GM12878 (cell line): ENCODE measurements at regions not wholly inside any gene's neighbourhood (a gene's known extent, or its start where the extent isn't known, plus 50 kb on each side); places are given as distances from the start of the nearest gene placed in this dataset.

ENCODE experiments used
- ATAC-seq: fragments of 200-7000 bp; cut with Tn5 transposase; 3 replicates; pipeline ENCODE4 v1.9.1; 2020; ENCODE audit warnings: mild to moderate bottlenecking, moderate library complexity
- BruUV-seq: library from RNA; stranded (reverse); fragments of 400-500 nt; replicated peaks from 2 replicates; lab custom pipeline; 2021; lab: Mats Ljungman, UMichigan
- CTCF ChIA-PET: fragments of 300-600 bp; sonication (Branson Sonifier 250); formaldehyde crosslinking; extraction: SDS; loops from one replicate; lab custom pipeline; 2021; ENCODE audit warnings: inconsistent platforms; lab: Yijun Ruan, JAX
- POLR2A ChIA-PET: fragments of 350-600 bp; formaldehyde crosslinking; extraction: SDS; loops from one replicate; lab custom pipeline; 2021; ENCODE audit warnings: inconsistent platforms; lab: Charles Lee
- RAD21 ChIA-PET: fragments of 300-600 bp; sonication (Branson Sonifier 250); formaldehyde crosslinking; loops from one replicate; lab custom pipeline; 2023; ENCODE audit warnings: antibody characterized with exemption; ENCODE audit not compliant: unreplicated experiment; lab: Charles Lee
- SMC1A ChIA-PET: fragments of 300-600 bp; sonication (Branson Sonifier 250); formaldehyde crosslinking; loops from one replicate; lab custom pipeline; 2023; ENCODE audit not compliant: unreplicated experiment, uncharacterized antibody; lab: Charles Lee
- DNase-seq: peaks from one replicate; pipeline ENCODE4 v3.0.0-alpha.2; 2011; ENCODE audit warnings: low read depth, low spot score
- FAIRE-seq: peaks from 3 replicates; lab custom pipeline; 2011; peaks lifted over from hg19 to GRCh38; lab: Jason Lieb, UNC
- H2AFZ ChIP-seq: 2 replicates; pipeline ENCODE4 v1.6.0; 2011; ENCODE audit warnings: low read depth, low read length, control low read depth; ENCODE audit not compliant: control insufficient read depth
- H3K27ac ChIP-seq: 2 replicates; pipeline ENCODE4 v1.5.1; 2011; ENCODE audit warnings: control low read depth; ENCODE audit not compliant: control insufficient read depth, insufficient read depth
- H3K27me3 ChIP-seq, 2 experiments: replicated peaks in 1 of 2; 2 replicates each; pipeline versions ENCODE4 v1.6.0 to v1.6.1; 2011; ENCODE audit warnings: low read length in 1 of 2; ENCODE audit not compliant: control insufficient read depth in 2 of 2, insufficient read depth in 2 of 2
- H3K36me3 ChIP-seq, 2 experiments: 2 replicates each; pipeline ENCODE4 v1.5.1; 2011; ENCODE audit warnings: low read length in 1 of 2; ENCODE audit not compliant: control insufficient read depth in 2 of 2, insufficient read depth in 2 of 2
- H3K4me1 ChIP-seq: 2 replicates; pipeline ENCODE4 v1.6.1; 2011; ENCODE audit warnings: mild to moderate bottlenecking, low read length, moderate library complexity, mixed read lengths; ENCODE audit not compliant: control insufficient read depth, insufficient read depth
- H3K4me2 ChIP-seq: 2 replicates; pipeline ENCODE4 v1.6.0; 2011; ENCODE audit warnings: control low read depth; ENCODE audit not compliant: control insufficient read depth, insufficient read depth
- H3K4me3 ChIP-seq: fragments of 200-600 bp; sonication (generic); 2 replicates; pipeline ENCODE4 v1.5.1; 2016
- H3K79me2 ChIP-seq: 2 replicates; pipeline ENCODE4 v1.6.0; 2011; ENCODE audit warnings: low read length; ENCODE audit not compliant: control insufficient read depth, insufficient read depth
- H3K9ac ChIP-seq: 2 replicates; pipeline ENCODE4 v1.8.0; 2011; ENCODE audit warnings: low read length, control low read depth, mixed read lengths; ENCODE audit not compliant: control insufficient read depth, insufficient read depth
- H3K9me3 ChIP-seq: replicated peaks from 3 replicates; pipeline ENCODE4 v1.5.1; 2011; ENCODE audit warnings: mild to moderate bottlenecking, low read length; ENCODE audit not compliant: control insufficient read depth, insufficient read depth
- H4K20me1 ChIP-seq: 2 replicates; pipeline ENCODE4 v1.6.0; 2011; ENCODE audit not compliant: control insufficient read depth, insufficient read depth
- EZH2 ChIP-seq: IDR thresholded peaks from 2 replicates; pipeline ENCODE4 v1.6.1; 2012; ENCODE audit warnings: low read depth, mild to moderate bottlenecking, control low read depth, inconsistent platforms, low read length, borderline replicate concordance; ENCODE audit not compliant: control insufficient read depth
- IRF4 ChIP-seq: IDR thresholded peaks from 2 replicates; pipeline ENCODE4 v1.6.1; 2011; ENCODE audit warnings: low read depth, low read length
- NFXL1 ChIP-seq: fragments of 450-650 bp; IDR thresholded peaks from 2 replicates; pipeline ENCODE4 v1.6.1; 2017; ENCODE audit warnings: antibody characterized with exemption, mild to moderate bottlenecking, borderline replicate concordance
- NR2F1 ChIP-seq: fragments of 450-650 bp; conservative IDR thresholded peaks from 2 replicates; pipeline ENCODE4 v1.6.1; 2017; ENCODE audit warnings: mild to moderate bottlenecking
- POLR2A ChIP-seq: IDR thresholded peaks from 2 replicates; pipeline ENCODE4 v1.6.1; 2011; ENCODE audit warnings: low read depth, mild to moderate bottlenecking, low read length
- SMARCA5 ChIP-seq: fragments of 450-650 bp; IDR thresholded peaks from 2 replicates; pipeline ENCODE4 v1.6.1; 2017; ENCODE audit warnings: mild to moderate bottlenecking
- SREBF2 ChIP-seq: IDR thresholded peaks from 2 replicates; pipeline ENCODE4 v1.6.1; 2012; ENCODE audit warnings: mild to moderate bottlenecking, low read length
- ZNF622 ChIP-seq: fragments of 450-650 bp; IDR thresholded peaks from 2 replicates; pipeline ENCODE4 v1.6.1; 2017; ENCODE audit warnings: mild to moderate bottlenecking, inconsistent platforms
- ZZZ3 ChIP-seq: IDR thresholded peaks from 2 replicates; pipeline ENCODE4 v1.6.1; 2011; ENCODE audit warnings: low read depth; ENCODE audit not compliant: control insufficient read depth, insufficient read length
- WGBS: methylation state at CpG from one replicate; pipeline ENCODE4 v1.1.6; 2016; ENCODE audit warnings: low lambda C conversion rate; ENCODE audit not compliant: insufficient replicate concordance, insufficient coverage; ENCODE audit errors: missing lambda C conversion rate; 5-methylcytosine and 5-hydroxymethylcytosine counted together
- in situ Hi-C: fragments of 300-500 bp; cut with MboI; formaldehyde crosslinking; loops from 9 replicates; pipeline ENCODE4 v1.14.3; 2018; ENCODE audit warnings: mixed read lengths
- intact Hi-C: fragments of 100-400 bp; cut with micrococcal nuclease; formaldehyde crosslinking; loops from one replicate; pipeline ENCODE4 v1.14.2; 2022; ENCODE audit not compliant: unreplicated experiment
- TF ChIP-seq, protein P1 (sequence below): IDR thresholded peaks from 2 replicates; pipeline ENCODE4 v1.6.1; 2012; ENCODE audit warnings: mild to moderate bottlenecking, low read depth, low read length
- TF ChIP-seq, protein P2 (sequence below): IDR thresholded peaks from 2 replicates; pipeline ENCODE4 v1.6.1; 2011; ENCODE audit warnings: borderline replicate concordance, low read depth, mild to moderate bottlenecking, moderate library complexity, mixed read lengths, low read length; ENCODE audit not compliant: insufficient read depth; ENCODE audit errors: extremely low read length
- TF ChIP-seq, protein P3 (sequence below): fragments of 450-650 bp; IDR thresholded peaks from 2 replicates; pipeline ENCODE4 v1.6.1; 2017; ENCODE audit warnings: mild to moderate bottlenecking, moderate library complexity
- TF ChIP-seq, protein P4 (sequence below): fragments of 450-650 bp; formaldehyde crosslinking; IDR thresholded peaks from 2 replicates; pipeline ENCODE4 v1.5.0; 2022; ENCODE audit warnings: mild to moderate bottlenecking, missing genetic modification characterization

DNA sequence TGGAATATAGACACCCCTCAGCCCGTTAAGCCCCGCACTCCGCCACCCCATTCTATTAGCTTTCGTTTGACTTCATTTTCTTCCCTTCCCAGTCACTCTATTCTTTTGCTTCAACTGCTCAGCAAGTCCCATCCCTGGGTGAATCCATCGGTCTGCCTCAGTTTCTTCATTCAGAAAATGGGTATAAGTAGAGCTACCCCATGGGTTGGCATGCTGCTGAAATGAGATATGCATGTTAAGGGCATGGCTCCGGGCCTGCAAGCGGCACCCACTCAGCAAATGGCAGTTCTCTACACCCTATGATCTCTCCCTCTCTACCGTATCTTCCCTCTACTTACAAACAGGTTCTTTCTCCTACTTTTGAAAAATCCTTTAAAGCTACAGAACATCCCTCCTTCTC lies 87.8 kb upstream of the IRF2BP2 start:
- Histone ChIP-seq H3K79me2 (no peaks in the 10 kb centered on the region), H3K4me3 (no peak overlapping the region), H4K20me1 (no peaks in the 10 kb centered on the region), H3K4me1 (peaks cover 32% of the 10 kb centered on the region), H3K4me2 (no peak overlapping the region), H3K9ac (no peak overlapping the region), H3K27ac (no peak overlapping the region), H3K27me3 (no peaks in the 10 kb centered on the region), H2AFZ (no peak overlapping the region), H3K9me3 (peaks cover 17% of the 10 kb centered on the region; the same call in 2 of the 3 replicates), H3K36me3 (no peaks in the 10 kb centered on the region)
- no peak for FAIRE-seq
- ChIA-PET SMC1A (interaction anchor here (0.7 to 12.3 kb wide), 12 partner anchors 8 to 265 kb away, joined by 3 to 255 read pairs (median 6); no protein-coding TSS in a partner anchor), RAD21 (interaction anchor here (0.5 to 6.4 kb wide), 6 partner anchors 26 to 265 kb away, joined by 3 to 74 read pairs (median 4); partner anchors contain the start of gene IRF2BP2), CTCF (interaction anchor here (0.8 to 1.3 kb wide), 3 partner anchors 26 to 144 kb away, joined by 3 to 4 read pairs (median 3); no protein-coding TSS in a partner anchor), POLR2A (interaction anchor here (1.1 to 2.4 kb wide), 4 partner anchors 10 to 87 kb away, joined by 3 to 8 read pairs (median 5); no protein-coding TSS in a partner anchor)
- intact Hi-C loops (loop anchor here (2.0 kb wide), 2 partner anchors 33 to 145 kb away; no protein-coding TSS in a partner anchor), in situ Hi-C loops (no loop called here)
- BruUV-seq, result no TSS peak
- ATAC-seq, result no peak
- DNase-seq, result no peak
- 100% methylated on average over 8 of the region's 8 CpGs for WGBS
- TF ChIP-seq IRF4, result no peak
- TF ChIP-seq, protein P1, sequence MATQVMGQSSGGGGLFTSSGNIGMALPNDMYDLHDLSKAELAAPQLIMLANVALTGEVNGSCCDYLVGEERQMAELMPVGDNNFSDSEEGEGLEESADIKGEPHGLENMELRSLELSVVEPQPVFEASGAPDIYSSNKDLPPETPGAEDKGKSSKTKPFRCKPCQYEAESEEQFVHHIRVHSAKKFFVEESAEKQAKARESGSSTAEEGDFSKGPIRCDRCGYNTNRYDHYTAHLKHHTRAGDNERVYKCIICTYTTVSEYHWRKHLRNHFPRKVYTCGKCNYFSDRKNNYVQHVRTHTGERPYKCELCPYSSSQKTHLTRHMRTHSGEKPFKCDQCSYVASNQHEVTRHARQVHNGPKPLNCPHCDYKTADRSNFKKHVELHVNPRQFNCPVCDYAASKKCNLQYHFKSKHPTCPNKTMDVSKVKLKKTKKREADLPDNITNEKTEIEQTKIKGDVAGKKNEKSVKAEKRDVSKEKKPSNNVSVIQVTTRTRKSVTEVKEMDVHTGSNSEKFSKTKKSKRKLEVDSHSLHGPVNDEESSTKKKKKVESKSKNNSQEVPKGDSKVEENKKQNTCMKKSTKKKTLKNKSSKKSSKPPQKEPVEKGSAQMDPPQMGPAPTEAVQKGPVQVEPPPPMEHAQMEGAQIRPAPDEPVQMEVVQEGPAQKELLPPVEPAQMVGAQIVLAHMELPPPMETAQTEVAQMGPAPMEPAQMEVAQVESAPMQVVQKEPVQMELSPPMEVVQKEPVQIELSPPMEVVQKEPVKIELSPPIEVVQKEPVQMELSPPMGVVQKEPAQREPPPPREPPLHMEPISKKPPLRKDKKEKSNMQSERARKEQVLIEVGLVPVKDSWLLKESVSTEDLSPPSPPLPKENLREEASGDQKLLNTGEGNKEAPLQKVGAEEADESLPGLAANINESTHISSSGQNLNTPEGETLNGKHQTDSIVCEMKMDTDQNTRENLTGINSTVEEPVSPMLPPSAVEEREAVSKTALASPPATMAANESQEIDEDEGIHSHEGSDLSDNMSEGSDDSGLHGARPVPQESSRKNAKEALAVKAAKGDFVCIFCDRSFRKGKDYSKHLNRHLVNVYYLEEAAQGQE, result no peak
- TF ChIP-seq, protein P2, sequence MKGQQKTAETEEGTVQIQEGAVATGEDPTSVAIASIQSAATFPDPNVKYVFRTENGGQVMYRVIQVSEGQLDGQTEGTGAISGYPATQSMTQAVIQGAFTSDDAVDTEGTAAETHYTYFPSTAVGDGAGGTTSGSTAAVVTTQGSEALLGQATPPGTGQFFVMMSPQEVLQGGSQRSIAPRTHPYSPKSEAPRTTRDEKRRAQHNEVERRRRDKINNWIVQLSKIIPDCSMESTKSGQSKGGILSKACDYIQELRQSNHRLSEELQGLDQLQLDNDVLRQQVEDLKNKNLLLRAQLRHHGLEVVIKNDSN, result no peak
- TF ChIP-seq POLR2A, result no peak
- no peak for TF ChIP-seq SREBF2
- no peak for TF ChIP-seq ZNF622
- no peak for TF ChIP-seq NFXL1
- TF ChIP-seq NR2F1, result no peak
- TF ChIP-seq, protein P3, sequence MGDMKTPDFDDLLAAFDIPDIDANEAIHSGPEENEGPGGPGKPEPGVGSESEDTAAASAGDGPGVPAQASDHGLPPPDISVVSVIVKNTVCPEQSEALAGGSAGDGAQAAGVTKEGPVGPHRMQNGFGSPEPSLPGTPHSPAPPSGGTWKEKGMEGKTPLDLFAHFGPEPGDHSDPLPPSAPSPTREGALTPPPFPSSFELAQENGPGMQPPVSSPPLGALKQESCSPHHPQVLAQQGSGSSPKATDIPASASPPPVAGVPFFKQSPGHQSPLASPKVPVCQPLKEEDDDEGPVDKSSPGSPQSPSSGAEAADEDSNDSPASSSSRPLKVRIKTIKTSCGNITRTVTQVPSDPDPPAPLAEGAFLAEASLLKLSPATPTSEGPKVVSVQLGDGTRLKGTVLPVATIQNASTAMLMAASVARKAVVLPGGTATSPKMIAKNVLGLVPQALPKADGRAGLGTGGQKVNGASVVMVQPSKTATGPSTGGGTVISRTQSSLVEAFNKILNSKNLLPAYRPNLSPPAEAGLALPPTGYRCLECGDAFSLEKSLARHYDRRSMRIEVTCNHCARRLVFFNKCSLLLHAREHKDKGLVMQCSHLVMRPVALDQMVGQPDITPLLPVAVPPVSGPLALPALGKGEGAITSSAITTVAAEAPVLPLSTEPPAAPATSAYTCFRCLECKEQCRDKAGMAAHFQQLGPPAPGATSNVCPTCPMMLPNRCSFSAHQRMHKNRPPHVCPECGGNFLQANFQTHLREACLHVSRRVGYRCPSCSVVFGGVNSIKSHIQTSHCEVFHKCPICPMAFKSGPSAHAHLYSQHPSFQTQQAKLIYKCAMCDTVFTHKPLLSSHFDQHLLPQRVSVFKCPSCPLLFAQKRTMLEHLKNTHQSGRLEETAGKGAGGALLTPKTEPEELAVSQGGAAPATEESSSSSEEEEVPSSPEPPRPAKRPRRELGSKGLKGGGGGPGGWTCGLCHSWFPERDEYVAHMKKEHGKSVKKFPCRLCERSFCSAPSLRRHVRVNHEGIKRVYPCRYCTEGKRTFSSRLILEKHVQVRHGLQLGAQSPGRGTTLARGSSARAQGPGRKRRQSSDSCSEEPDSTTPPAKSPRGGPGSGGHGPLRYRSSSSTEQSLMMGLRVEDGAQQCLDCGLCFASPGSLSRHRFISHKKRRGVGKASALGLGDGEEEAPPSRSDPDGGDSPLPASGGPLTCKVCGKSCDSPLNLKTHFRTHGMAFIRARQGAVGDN, result no peak
- TF ChIP-seq, protein P4, sequence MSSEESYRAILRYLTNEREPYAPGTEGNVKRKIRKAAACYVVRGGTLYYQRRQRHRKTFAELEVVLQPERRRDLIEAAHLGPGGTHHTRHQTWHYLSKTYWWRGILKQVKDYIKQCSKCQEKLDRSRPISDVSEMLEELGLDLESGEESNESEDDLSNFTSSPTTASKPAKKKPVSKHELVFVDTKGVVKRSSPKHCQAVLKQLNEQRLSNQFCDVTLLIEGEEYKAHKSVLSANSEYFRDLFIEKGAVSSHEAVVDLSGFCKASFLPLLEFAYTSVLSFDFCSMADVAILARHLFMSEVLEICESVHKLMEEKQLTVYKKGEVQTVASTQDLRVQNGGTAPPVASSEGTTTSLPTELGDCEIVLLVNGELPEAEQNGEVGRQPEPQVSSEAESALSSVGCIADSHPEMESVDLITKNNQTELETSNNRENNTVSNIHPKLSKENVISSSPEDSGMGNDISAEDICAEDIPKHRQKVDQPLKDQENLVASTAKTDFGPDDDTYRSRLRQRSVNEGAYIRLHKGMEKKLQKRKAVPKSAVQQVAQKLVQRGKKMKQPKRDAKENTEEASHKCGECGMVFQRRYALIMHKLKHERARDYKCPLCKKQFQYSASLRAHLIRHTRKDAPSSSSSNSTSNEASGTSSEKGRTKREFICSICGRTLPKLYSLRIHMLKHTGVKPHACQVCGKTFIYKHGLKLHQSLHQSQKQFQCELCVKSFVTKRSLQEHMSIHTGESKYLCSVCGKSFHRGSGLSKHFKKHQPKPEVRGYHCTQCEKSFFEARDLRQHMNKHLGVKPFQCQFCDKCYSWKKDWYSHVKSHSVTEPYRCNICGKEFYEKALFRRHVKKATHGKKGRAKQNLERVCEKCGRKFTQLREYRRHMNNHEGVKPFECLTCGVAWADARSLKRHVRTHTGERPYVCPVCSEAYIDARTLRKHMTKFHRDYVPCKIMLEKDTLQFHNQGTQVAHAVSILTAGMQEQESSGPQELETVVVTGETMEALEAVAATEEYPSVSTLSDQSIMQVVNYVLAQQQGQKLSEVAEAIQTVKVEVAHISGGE (CRISPR knock-in tag), result no peak
- no peak for TF ChIP-seq ZZZ3
- no peak for TF ChIP-seq EZH2
- no peak for TF ChIP-seq SMARCA5
